ENCODE measurements at regions not wholly inside any gene's neighbourhood (a gene's known extent, or its start where the extent isn't known, plus 50 kb on each side); places are given as distances from the start of the nearest gene placed in this dataset.

- TF ChIP-seq POLR2AphosphoS5 (IDR thresholded peaks at IDR 0.05; ENCODE audit: borderline replicate concordance, low read depth, low read length): no peak
- TF ChIP-seq EZH2 (IDR thresholded peaks at IDR 0.05): no peak
- no peak for TF ChIP-seq FOXP2 (optimal IDR thresholded peaks at IDR 0.05; ENCODE audit: control extremely low read depth, extremely low read length, insufficient read depth)
These were observed 513.0 kb downstream of the NUF2 start for GRCh38 chr1:163834778-163835177.
